WTC11 (cell line): ENCODE measurements at regions not wholly inside any gene's neighbourhood (a gene's known extent, or its start where the extent isn't known, plus 50 kb on each side); places are given as distances from the start of the nearest gene placed in this dataset.

Source experiments
- ATAC-seq: fragments of 200-7000 bp; cut with Tn5 transposase; 2 replicates; pipeline ENCODE4 v1.10.0; 2021; ENCODE audit warnings: mild to moderate bottlenecking, moderate library complexity
- CTCF ChIA-PET: fragments of 300-600 bp; sonication (Branson Sonifier 250); formaldehyde crosslinking; loops from one replicate; lab custom pipeline; 2021; ENCODE audit warnings: antibody characterized with exemption; lab: Charles Lee
- POLR2A ChIA-PET: fragments of 350-600 bp; sonication (Branson Sonifier 250); formaldehyde crosslinking; loops from one replicate; lab custom pipeline; 2021; ENCODE audit warnings: antibody characterized with exemption; lab: Charles Lee
- DNase-seq: peaks from one replicate; pipeline ENCODE4 v3.0.0; 2021; ENCODE audit warnings: low spot score
- H3K27ac Mint-ChIP-seq: 2 replicates; pipeline ENCODE4 v1.8.0; 2021; ENCODE audit warnings: mixed read lengths
- H3K27me3 Mint-ChIP-seq: 2 replicates; pipeline ENCODE4 v1.8.0; 2021; ENCODE audit warnings: low read depth, mild to moderate bottlenecking, moderate library complexity, mixed read lengths
- H3K36me3 Mint-ChIP-seq: 2 replicates; pipeline ENCODE4 v1.8.0; 2021; ENCODE audit warnings: mixed read lengths
- H3K4me1 Mint-ChIP-seq: 2 replicates; pipeline ENCODE4 v1.8.0; 2022; ENCODE audit warnings: mixed read lengths
- H3K4me3 Mint-ChIP-seq: 2 replicates; pipeline ENCODE4 v1.8.0; 2021; ENCODE audit warnings: mild to moderate bottlenecking, moderate library complexity, mixed read lengths
- H3K9me3 Mint-ChIP-seq: 2 replicates; pipeline ENCODE4 v1.8.0; 2021; ENCODE audit warnings: mixed read lengths
- ATF3 ChIP-seq: sonication (generic); formaldehyde crosslinking; conservative IDR thresholded peaks from 2 replicates; pipeline ENCODE4 v1.8.1; 2022; ENCODE audit warnings: mild to moderate bottlenecking, missing genetic modification reagents
- E2F4 ChIP-seq: sonication (generic); formaldehyde crosslinking; IDR thresholded peaks from 2 replicates; pipeline ENCODE4 v1.8.1; 2022; ENCODE audit warnings: low read depth, mild to moderate bottlenecking, moderate library complexity, missing genetic modification reagents, borderline replicate concordance
- ELF4 ChIP-seq: sonication (generic); formaldehyde crosslinking; IDR thresholded peaks from 2 replicates; pipeline ENCODE4 v1.8.1; 2022; ENCODE audit warnings: low read depth, mild to moderate bottlenecking, moderate library complexity, missing genetic modification reagents
- ERG ChIP-seq: fragments of 250-450 bp; sonication (Bioruptor Pico); IDR thresholded peaks from 2 replicates; pipeline ENCODE4 v1.8.0; 2021; ENCODE audit warnings: mild to moderate bottlenecking
- HMGA2 ChIP-seq: fragments of 250-450 bp; sonication (Bioruptor Pico); IDR thresholded peaks from 2 replicates; pipeline ENCODE4 v1.4.0; 2021; ENCODE audit warnings: mild to moderate bottlenecking, moderate library complexity
- HMGXB4 ChIP-seq: sonication (generic); formaldehyde crosslinking; IDR thresholded peaks from 2 replicates; pipeline ENCODE4 v1.8.1; 2023; ENCODE audit warnings: mild to moderate bottlenecking, moderate library complexity, missing genetic modification reagents
- MLX ChIP-seq: sonication (generic); formaldehyde crosslinking; IDR thresholded peaks from 2 replicates; pipeline ENCODE4 v1.8.1; 2023; ENCODE audit warnings: mild to moderate bottlenecking, missing genetic modification reagents, moderate library complexity
- MXD4 ChIP-seq: fragments of 250-450 bp; sonication (Bioruptor Pico); IDR thresholded peaks from 2 replicates; pipeline ENCODE4 v1.8.0; 2021; ENCODE audit warnings: mild to moderate bottlenecking, moderate library complexity, borderline replicate concordance
- PRDM15 ChIP-seq: sonication (generic); formaldehyde crosslinking; IDR thresholded peaks from 2 replicates; pipeline ENCODE4 v1.8.0; 2022; ENCODE audit warnings: missing genetic modification reagents
- PREB ChIP-seq: sonication (generic); formaldehyde crosslinking; IDR thresholded peaks from 2 replicates; pipeline ENCODE4 v1.8.1; 2022; ENCODE audit warnings: mild to moderate bottlenecking, missing genetic modification reagents, moderate library complexity, borderline replicate concordance
- TCF7 ChIP-seq: sonication (generic); formaldehyde crosslinking; IDR thresholded peaks from 2 replicates; pipeline ENCODE4 v1.8.0; 2022; ENCODE audit warnings: mild to moderate bottlenecking, low read depth, missing genetic modification reagents, moderate library complexity
- TEAD1 ChIP-seq: sonication (generic); formaldehyde crosslinking; IDR thresholded peaks from 2 replicates; pipeline ENCODE4 v1.8.0; 2022; ENCODE audit warnings: mild to moderate bottlenecking, missing genetic modification reagents
- TEAD4 ChIP-seq: sonication (generic); formaldehyde crosslinking; IDR thresholded peaks from 2 replicates; pipeline ENCODE4 v1.8.0; 2022; ENCODE audit warnings: mild to moderate bottlenecking, missing genetic modification reagents
- USF2 ChIP-seq: sonication (generic); formaldehyde crosslinking; IDR thresholded peaks from 2 replicates; pipeline ENCODE4 v1.8.1; 2023; ENCODE audit warnings: mild to moderate bottlenecking, missing genetic modification reagents, moderate library complexity
- ZNF232 ChIP-seq: sonication (generic); formaldehyde crosslinking; IDR thresholded peaks from 2 replicates; pipeline ENCODE4 v1.8.0; 2022; ENCODE audit warnings: mild to moderate bottlenecking, missing genetic modification reagents
- ZNF263 ChIP-seq: sonication (generic); formaldehyde crosslinking; IDR thresholded peaks from 2 replicates; pipeline ENCODE4 v1.8.1; 2022; ENCODE audit warnings: low read depth, mild to moderate bottlenecking, moderate library complexity, missing genetic modification reagents
- ZNF317 ChIP-seq: sonication (generic); formaldehyde crosslinking; IDR thresholded peaks from 2 replicates; pipeline ENCODE4 v1.8.1; 2023; ENCODE audit warnings: low read depth, mild to moderate bottlenecking, moderate library complexity, missing genetic modification reagents, borderline replicate concordance
- ZNF416 ChIP-seq: fragments of 250-450 bp; sonication (Bioruptor Pico); IDR thresholded peaks from 2 replicates; pipeline ENCODE4 v1.9.0; 2021; ENCODE audit warnings: mild to moderate bottlenecking, inconsistent platforms
- ZNF671 ChIP-seq: fragments of 250-450 bp; sonication (Bioruptor Pico); IDR thresholded peaks from 2 replicates; pipeline ENCODE4 v1.8.0; 2021; ENCODE audit warnings: mild to moderate bottlenecking
- ZSCAN18 ChIP-seq: fragments of 250-450 bp; sonication (Bioruptor Pico); IDR thresholded peaks from 2 replicates; pipeline ENCODE4 v2.1.2; 2022; ENCODE audit warnings: mild to moderate bottlenecking, moderate library complexity

GRCh38 chr13:44146138-44146537, 227.5 kb upstream of the SERP2 start:
- DNase-seq (no peak), ATAC-seq (no peak)
- Mint-ChIP-seq H3K4me3 (no peak overlapping the region), H3K4me1 (peaks cover 12% of the 10 kb centered on the region), H3K9me3 (peaks cover 3% of the 10 kb centered on the region; the same call in 1 of the 2 replicates), H3K27me3 (no peaks in the 10 kb centered on the region; the same call in 1 of the 2 replicates), H3K27ac (no peak overlapping the region), H3K36me3 (peaks cover 5% of the 10 kb centered on the region; the same call in 1 of the 2 replicates)
- TF ChIP-seq HMGA2 (CRISPR knock-in tag) (no peak), MLX (CRISPR knock-in tag) (no peak), ATF3 (no peak), TEAD4 (CRISPR knock-in tag) (no peak), ZNF317 (no peak), MXD4 (no peak)
- CTCF ChIA-PET: no interaction called here
- POLR2A ChIA-PET: no interaction called here

- peaks cover 8% of the 10 kb centered on the region; the same call in 1 of the 2 replicates for H3K4me1 Mint-ChIP-seq
- ChIA-PET POLR2A (no interaction called here), CTCF (interaction anchor here (0.6 kb wide), 1 partner anchor 104 kb away, joined by 3 read pairs; no protein-coding TSS in a partner anchor)
- H3K36me3 Mint-ChIP-seq: peaks cover 5% of the 10 kb centered on the region; the same call in 1 of the 2 replicates
- ATAC-seq (no peak), DNase-seq (no peak)
- no peaks in the 10 kb centered on the region; the same call in 1 of the 2 replicates for H3K27me3 Mint-ChIP-seq
- H3K4me3 Mint-ChIP-seq: no peak overlapping the region
- H3K27ac Mint-ChIP-seq: no peak overlapping the region
- H3K9me3 Mint-ChIP-seq: peaks cover 3% of the 10 kb centered on the region; the same call in 1 of the 2 replicates
- no peak for TF ChIP-seq ELF4
- TF ChIP-seq ZNF263 (CRISPR knock-in tag): no peak
- TF ChIP-seq E2F4: no peak
- no peak for TF ChIP-seq TCF7
- TF ChIP-seq ZNF671 (CRISPR knock-in tag): no peak
- no peak for TF ChIP-seq HMGXB4 (CRISPR knock-in tag)
- TF ChIP-seq ZNF416 (CRISPR knock-in tag): no peak
- no peak for TF ChIP-seq ATF3
- no peak for TF ChIP-seq ERG
- no peak for TF ChIP-seq ZNF232
- no peak for TF ChIP-seq ZSCAN18 (CRISPR knock-in tag)
- no peak for TF ChIP-seq TEAD1 (CRISPR knock-in tag)
- no peak for TF ChIP-seq PRDM15
- TF ChIP-seq USF2 (CRISPR knock-in tag): no peak
- TF ChIP-seq PREB (CRISPR knock-in tag): no peak
These were observed 226.4 kb upstream of the SERP2 start for GRCh38 chr13:44147233-44147632.
